HEK293 (cell line): ENCODE measurements at regions not wholly inside any gene's neighbourhood (a gene's known extent, or its start where the extent isn't known, plus 50 kb on each side); places are given as distances from the start of the nearest gene placed in this dataset.

Source experiments
- CTCF ChIP-seq: fragments of 450-650 bp; formaldehyde crosslinking; IDR thresholded peaks from 2 replicates; pipeline ENCODE4 v1.5.1; 2016; ENCODE audit warnings: missing biosample characterization, missing genetic modification characterization
- PRDM1 ChIP-seq: fragments of 450-650 bp; formaldehyde crosslinking; IDR thresholded peaks from 2 replicates; pipeline ENCODE4; 2016; ENCODE audit warnings: missing biosample characterization, missing genetic modification characterization
- PRDM4 ChIP-seq: fragments of 450-650 bp; formaldehyde crosslinking; IDR thresholded peaks from 2 replicates; pipeline ENCODE4 v1.5.1; 2017; ENCODE audit warnings: missing biosample characterization, missing genetic modification characterization
- TSHZ1 ChIP-seq: fragments of 450-650 bp; formaldehyde crosslinking; IDR thresholded peaks from 2 replicates; pipeline ENCODE4 v1.5.1; 2016; ENCODE audit warnings: missing biosample characterization, missing genetic modification characterization, borderline replicate concordance
- WT1 ChIP-seq: fragments of 450-650 bp; formaldehyde crosslinking; IDR thresholded peaks from 2 replicates; pipeline ENCODE4 v1.5.1; 2016; ENCODE audit warnings: missing biosample characterization, missing genetic modification characterization
- ZBTB11 ChIP-seq: fragments of 450-650 bp; formaldehyde crosslinking; conservative IDR thresholded peaks from 2 replicates; pipeline ENCODE4 v1.5.1; 2016; ENCODE audit warnings: low read depth, missing biosample characterization, missing genetic modification characterization
- ZBTB7A ChIP-seq: fragments of 450-650 bp; formaldehyde crosslinking; IDR thresholded peaks from 2 replicates; pipeline ENCODE4 v1.5.1; 2016; ENCODE audit warnings: low read depth, missing biosample characterization, missing genetic modification characterization
- ZNF133 ChIP-seq: fragments of 450-650 bp; formaldehyde crosslinking; IDR thresholded peaks from 2 replicates; pipeline ENCODE4 v1.5.1; 2016; ENCODE audit warnings: missing biosample characterization, missing genetic modification characterization
- ZNF239 ChIP-seq: fragments of 450-650 bp; formaldehyde crosslinking; IDR thresholded peaks from 2 replicates; pipeline ENCODE4 v1.5.1; 2016; ENCODE audit warnings: missing biosample characterization, missing genetic modification characterization
- ZNF362 ChIP-seq: fragments of 450-650 bp; formaldehyde crosslinking; IDR thresholded peaks from 2 replicates; pipeline ENCODE4 v1.5.1; 2016; ENCODE audit warnings: missing biosample characterization, missing genetic modification characterization
- ZNF768 ChIP-seq: fragments of 450-650 bp; formaldehyde crosslinking; IDR thresholded peaks from 2 replicates; pipeline ENCODE4 v1.5.1; 2018; ENCODE audit warnings: missing biosample characterization, mild to moderate bottlenecking, missing genetic modification characterization

GRCh38 chr20:58136149-58136484, 92.3 kb downstream of the ANKRD60 start:
- TF ChIP-seq ZNF768 (tag by site-specific recombination): no peak
- no peak for TF ChIP-seq CTCF
- TF ChIP-seq ZNF133 (tag by site-specific recombination): no peak
- TF ChIP-seq TSHZ1: no peak
- no peak for TF ChIP-seq PRDM1 (tag by site-specific recombination)
- no peak for TF ChIP-seq ZBTB11
- TF ChIP-seq ZNF239 (tag by site-specific recombination): no peak
- TF ChIP-seq ZNF362 (tag by site-specific recombination): no peak
- TF ChIP-seq PRDM4: no peak
- no peak for TF ChIP-seq ZBTB7A (tag by site-specific recombination)
- no peak for TF ChIP-seq WT1 (tag by site-specific recombination)
